Neural progenitor cell (in vitro differentiated cells): ENCODE measurements at regions not wholly inside any gene's neighbourhood (a gene's known extent, or its start where the extent isn't known, plus 50 kb on each side); places are given as distances from the start of the nearest gene placed in this dataset.
A peak's percentile ranks its signal among the peaks of the same experiment; 100 is the strongest.

Experiments used
- DNase-seq: peaks from one replicate; pipeline ENCODE4 v3.0.0-alpha.2; 2016; ENCODE audit warnings: low spot score
- H2AFZ ChIP-seq: fragments of 200-600 bp; sonication (generic); replicated peaks from 2 replicates; pipeline ENCODE4 v1.6.1; 2016; ENCODE audit warnings: antibody characterized with exemption
- H3F3A ChIP-seq: fragments of 200-600 bp; sonication (generic); 2 replicates; pipeline ENCODE4 v1.6.1; 2016; ENCODE audit warnings: antibody characterized with exemption, low read depth
- H3K27ac ChIP-seq: fragments of 200-600 bp; sonication (generic); 2 replicates; pipeline ENCODE4 v1.5.1; 2016; ENCODE audit warnings: mild to moderate bottlenecking
- H3K27me3 ChIP-seq: fragments of 200-600 bp; sonication (generic); 2 replicates; pipeline ENCODE4 v1.6.1; 2016; ENCODE audit warnings: mild to moderate bottlenecking, moderate library complexity
- H3K36me3 ChIP-seq: fragments of 200-600 bp; sonication (generic); 2 replicates; pipeline ENCODE4 v1.5.1; 2016
- H3K4me1 ChIP-seq: fragments of 200-600 bp; sonication (generic); 2 replicates; pipeline ENCODE4 v1.6.1; 2016; ENCODE audit warnings: mixed run types
- H3K4me2 ChIP-seq: fragments of 200-600 bp; sonication (generic); 2 replicates; pipeline ENCODE4 v1.6.1; 2016
- H3K4me3 ChIP-seq: fragments of 200-600 bp; sonication (generic); 2 replicates; pipeline ENCODE4 v1.5.1; 2016
- H3K79me2 ChIP-seq: fragments of 200-600 bp; sonication (generic); 2 replicates; pipeline ENCODE4 v1.6.1; 2016; ENCODE audit warnings: low read depth
- H3K9ac ChIP-seq: fragments of 200-600 bp; sonication (generic); 2 replicates; pipeline ENCODE4 v1.6.1; 2016
- H3K9me3 ChIP-seq: fragments of 200-600 bp; sonication (generic); 2 replicates; pipeline ENCODE4 v1.5.1; 2016; ENCODE audit warnings: low read depth
- H4K20me1 ChIP-seq: fragments of 200-600 bp; sonication (generic); 2 replicates; pipeline ENCODE4 v1.6.1; 2016; ENCODE audit warnings: low read depth
- H3K27ac Mint-ChIP-seq: 3 replicates; pipeline ENCODE4 v1.8.0; 2021; ENCODE audit warnings: mixed read lengths
- H3K27me3 Mint-ChIP-seq: 2 replicates; pipeline ENCODE4 v1.8.0; 2022; ENCODE audit warnings: low read depth, mild to moderate bottlenecking, inconsistent platforms, moderate library complexity, mixed read lengths; ENCODE audit not compliant: insufficient read depth
- H3K36me3 Mint-ChIP-seq: 3 replicates; pipeline ENCODE4 v1.8.0; 2021; ENCODE audit warnings: mixed read lengths
- H3K4me1 Mint-ChIP-seq: 3 replicates; pipeline ENCODE4 v1.8.0; 2021; ENCODE audit warnings: mixed read lengths
- H3K4me3 Mint-ChIP-seq: 3 replicates; pipeline ENCODE4 v1.8.0; 2021; ENCODE audit warnings: mild to moderate bottlenecking, moderate library complexity, mixed read lengths
- H3K9me3 Mint-ChIP-seq: 3 replicates; pipeline ENCODE4 v1.8.0; 2020; ENCODE audit warnings: mixed read lengths
- EZH2 ChIP-seq: fragments of 200-600 bp; sonication (generic); IDR thresholded peaks from 2 replicates; pipeline ENCODE4 v1.6.1; 2017; ENCODE audit warnings: antibody characterized with exemption, mild to moderate bottlenecking, moderate library complexity
- EZH2phosphoT487 ChIP-seq: fragments of 200-600 bp; sonication (generic); IDR thresholded peaks from 2 replicates; pipeline ENCODE4 v1.6.1; 2017; ENCODE audit warnings: antibody characterized with exemption
- TF ChIP-seq, protein P1 (sequence below): fragments of 200-600 bp; sonication (generic); IDR thresholded peaks from 2 replicates; pipeline ENCODE4 v1.5.1; 2017; ENCODE audit warnings: antibody characterized with exemption, mild to moderate bottlenecking

DNA sequence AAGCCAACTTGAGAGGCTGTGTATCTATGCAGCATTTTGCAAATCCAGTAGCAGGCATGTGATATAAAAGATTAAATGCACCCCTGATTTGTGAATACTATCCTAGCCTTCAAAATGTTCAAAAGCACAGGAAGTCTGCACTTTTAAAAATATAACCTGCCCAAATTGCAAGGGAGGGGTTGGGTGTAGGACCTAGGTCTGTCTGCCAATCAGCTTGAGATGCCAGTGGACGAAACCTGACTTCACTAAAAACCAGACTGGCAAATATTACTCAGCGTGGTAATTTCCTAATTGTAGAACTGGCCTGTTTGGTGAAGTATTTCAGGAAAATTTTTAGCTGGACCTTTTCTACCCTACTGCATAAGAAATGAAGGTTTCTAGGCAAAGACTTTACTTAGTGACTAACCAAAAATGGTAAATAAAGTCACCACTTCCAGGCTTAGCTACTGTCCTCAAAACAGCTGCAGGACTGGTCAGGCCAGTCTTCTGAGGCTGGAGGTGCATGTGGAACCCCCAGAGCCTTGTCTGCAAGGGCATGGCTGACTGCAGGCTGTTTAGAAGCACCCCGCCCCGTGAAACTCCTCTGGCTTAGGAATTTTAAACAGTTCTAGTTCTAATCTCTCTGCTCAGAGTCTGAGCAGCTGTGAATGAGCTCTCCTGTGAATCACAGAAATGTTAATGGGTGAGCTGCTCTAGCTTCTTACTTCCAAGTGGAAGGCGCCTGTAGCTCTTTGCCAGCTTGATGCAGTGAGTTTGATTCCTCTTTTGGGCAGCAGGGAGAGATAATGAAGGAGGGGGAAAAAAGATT, 104.4 kb upstream of the ESR1 start:
- Histone ChIP-seq H3K9me3 (no peaks in the 10 kb centered on the region), H3K4me1 (no peaks in the 10 kb centered on the region), H3K27ac (no peak overlapping the region), H3K27me3 (no peaks in the 10 kb centered on the region), H3K9ac (no peak overlapping the region), H3K4me3 (no peak overlapping the region), H2AFZ (no peak overlapping the region), H4K20me1 (no peaks in the 10 kb centered on the region), H3K36me3 (no peaks in the 10 kb centered on the region), H3K79me2 (no peaks in the 10 kb centered on the region), H3K4me2 (no peak overlapping the region), H3F3A (no peaks in the 10 kb centered on the region)
- TF ChIP-seq EZH2phosphoT487 (no peak), EZH2 (no peak)
- TF ChIP-seq, protein P1, sequence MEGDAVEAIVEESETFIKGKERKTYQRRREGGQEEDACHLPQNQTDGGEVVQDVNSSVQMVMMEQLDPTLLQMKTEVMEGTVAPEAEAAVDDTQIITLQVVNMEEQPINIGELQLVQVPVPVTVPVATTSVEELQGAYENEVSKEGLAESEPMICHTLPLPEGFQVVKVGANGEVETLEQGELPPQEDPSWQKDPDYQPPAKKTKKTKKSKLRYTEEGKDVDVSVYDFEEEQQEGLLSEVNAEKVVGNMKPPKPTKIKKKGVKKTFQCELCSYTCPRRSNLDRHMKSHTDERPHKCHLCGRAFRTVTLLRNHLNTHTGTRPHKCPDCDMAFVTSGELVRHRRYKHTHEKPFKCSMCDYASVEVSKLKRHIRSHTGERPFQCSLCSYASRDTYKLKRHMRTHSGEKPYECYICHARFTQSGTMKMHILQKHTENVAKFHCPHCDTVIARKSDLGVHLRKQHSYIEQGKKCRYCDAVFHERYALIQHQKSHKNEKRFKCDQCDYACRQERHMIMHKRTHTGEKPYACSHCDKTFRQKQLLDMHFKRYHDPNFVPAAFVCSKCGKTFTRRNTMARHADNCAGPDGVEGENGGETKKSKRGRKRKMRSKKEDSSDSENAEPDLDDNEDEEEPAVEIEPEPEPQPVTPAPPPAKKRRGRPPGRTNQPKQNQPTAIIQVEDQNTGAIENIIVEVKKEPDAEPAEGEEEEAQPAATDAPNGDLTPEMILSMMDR: no peak
- DNase-seq: no peak
- Mint-ChIP-seq H3K27ac (no peak overlapping the region), H3K4me3 (no peak overlapping the region), H3K27me3 (peaks cover 2% of the 10 kb centered on the region), H3K9me3 (no peaks in the 10 kb centered on the region), H3K36me3 (no peaks in the 10 kb centered on the region), H3K4me1 (no peaks in the 10 kb centered on the region)

GRCh38 chr6:151704383-151704782, 103.1 kb upstream of the ESR1 start:
- no peaks in the 10 kb centered on the region for H3K27me3 ChIP-seq
- H4K20me1 ChIP-seq: no peaks in the 10 kb centered on the region
- DNase-seq: no peak
- no peaks in the 10 kb centered on the region for H3K36me3 ChIP-seq
- no peaks in the 10 kb centered on the region for H3K4me1 ChIP-seq
- no peak overlapping the region for H3K9ac ChIP-seq
- H2AFZ ChIP-seq: no peak overlapping the region
- TF ChIP-seq, protein P1: no peak
- no peak overlapping the region for H3K4me3 ChIP-seq
- Mint-ChIP-seq H3K27ac (no peak overlapping the region), H3K36me3 (no peaks in the 10 kb centered on the region), H3K4me3 (no peak overlapping the region), H3K9me3 (no peaks in the 10 kb centered on the region), H3K27me3 (peaks cover 3% of the 10 kb centered on the region), H3K4me1 (no peaks in the 10 kb centered on the region)
- no peaks in the 10 kb centered on the region for H3K9me3 ChIP-seq
- H3K27ac ChIP-seq: no peak overlapping the region
- H3K4me2 ChIP-seq: no peak overlapping the region
- H3K79me2 ChIP-seq: no peaks in the 10 kb centered on the region
- H3F3A ChIP-seq: no peaks in the 10 kb centered on the region

GRCh38 chr6:151705993-151706733, 101.3 kb upstream of the ESR1 start:
- Mint-ChIP-seq H3K4me3 (no peak overlapping the region), H3K27ac (no peak overlapping the region), H3K9me3 (peaks cover 2% of the 10 kb centered on the region), H3K36me3 (no peaks in the 10 kb centered on the region), H3K27me3 (peaks cover 3% of the 10 kb centered on the region), H3K4me1 (no peaks in the 10 kb centered on the region)
- Histone ChIP-seq H3K36me3 (no peaks in the 10 kb centered on the region), H3K4me2 (no peak overlapping the region), H3K27ac (no peak overlapping the region), H3K9me3 (no peaks in the 10 kb centered on the region), H3K79me2 (no peaks in the 10 kb centered on the region), H2AFZ (peak overlapping the region; percentile 30), H3K4me3 (no peak overlapping the region), H3K4me1 (no peaks in the 10 kb centered on the region), H3K9ac (no peak overlapping the region), H3F3A (no peaks in the 10 kb centered on the region), H4K20me1 (no peaks in the 10 kb centered on the region), H3K27me3 (no peaks in the 10 kb centered on the region)
- no peak for TF ChIP-seq EZH2
- no peak for TF ChIP-seq EZH2phosphoT487
- TF ChIP-seq, protein P1: no peak
- no peak for DNase-seq
